Epithelial cell of esophagus (primary cell): ENCODE measurements at regions not wholly inside any gene's neighbourhood (a gene's known extent, or its start where the extent isn't known, plus 50 kb on each side); places are given as distances from the start of the nearest gene placed in this dataset.

Source experiments
- DNase-seq: peaks from one replicate; pipeline ENCODE4 v3.0.0; 2010; ENCODE audit warnings: low read depth
- H3K4me3 ChIP-seq: 2 replicates; pipeline ENCODE4 v1.5.1; 2011; ENCODE audit warnings: mild to moderate bottlenecking, low read length, control low read depth
- TF ChIP-seq, protein P1 (sequence below): IDR thresholded peaks from 2 replicates; pipeline ENCODE4 v1.5.1; 2011; ENCODE audit warnings: low read depth, mild to moderate bottlenecking, low read length, control low read depth, inconsistent platforms; ENCODE audit not compliant: insufficient read depth; ENCODE audit errors: missing control alignments

DNA sequence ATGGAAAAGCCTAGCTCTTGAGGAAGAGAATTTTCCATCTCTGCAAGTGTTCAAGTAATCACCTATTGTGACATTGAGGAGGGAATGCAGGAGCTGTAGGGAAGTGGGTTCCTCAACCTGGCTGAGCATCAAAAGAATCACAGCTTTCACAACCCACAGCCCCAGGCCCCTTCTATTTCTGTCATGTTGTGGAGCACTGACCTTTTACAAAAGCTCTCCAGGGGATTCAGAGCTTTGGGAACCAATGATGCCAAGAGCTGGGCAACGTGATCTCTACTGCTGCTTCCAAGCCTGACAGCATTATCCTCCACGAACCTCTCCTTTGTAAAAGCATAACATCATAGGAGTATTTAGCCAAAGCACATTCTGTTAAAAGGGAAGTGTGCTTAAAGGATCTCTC, 231.1 kb downstream of the ADAMTS9 start:
- no peak for DNase-seq
- TF ChIP-seq, protein P1, sequence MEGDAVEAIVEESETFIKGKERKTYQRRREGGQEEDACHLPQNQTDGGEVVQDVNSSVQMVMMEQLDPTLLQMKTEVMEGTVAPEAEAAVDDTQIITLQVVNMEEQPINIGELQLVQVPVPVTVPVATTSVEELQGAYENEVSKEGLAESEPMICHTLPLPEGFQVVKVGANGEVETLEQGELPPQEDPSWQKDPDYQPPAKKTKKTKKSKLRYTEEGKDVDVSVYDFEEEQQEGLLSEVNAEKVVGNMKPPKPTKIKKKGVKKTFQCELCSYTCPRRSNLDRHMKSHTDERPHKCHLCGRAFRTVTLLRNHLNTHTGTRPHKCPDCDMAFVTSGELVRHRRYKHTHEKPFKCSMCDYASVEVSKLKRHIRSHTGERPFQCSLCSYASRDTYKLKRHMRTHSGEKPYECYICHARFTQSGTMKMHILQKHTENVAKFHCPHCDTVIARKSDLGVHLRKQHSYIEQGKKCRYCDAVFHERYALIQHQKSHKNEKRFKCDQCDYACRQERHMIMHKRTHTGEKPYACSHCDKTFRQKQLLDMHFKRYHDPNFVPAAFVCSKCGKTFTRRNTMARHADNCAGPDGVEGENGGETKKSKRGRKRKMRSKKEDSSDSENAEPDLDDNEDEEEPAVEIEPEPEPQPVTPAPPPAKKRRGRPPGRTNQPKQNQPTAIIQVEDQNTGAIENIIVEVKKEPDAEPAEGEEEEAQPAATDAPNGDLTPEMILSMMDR: no peak
- H3K4me3 ChIP-seq: no peak overlapping the region

DNA sequence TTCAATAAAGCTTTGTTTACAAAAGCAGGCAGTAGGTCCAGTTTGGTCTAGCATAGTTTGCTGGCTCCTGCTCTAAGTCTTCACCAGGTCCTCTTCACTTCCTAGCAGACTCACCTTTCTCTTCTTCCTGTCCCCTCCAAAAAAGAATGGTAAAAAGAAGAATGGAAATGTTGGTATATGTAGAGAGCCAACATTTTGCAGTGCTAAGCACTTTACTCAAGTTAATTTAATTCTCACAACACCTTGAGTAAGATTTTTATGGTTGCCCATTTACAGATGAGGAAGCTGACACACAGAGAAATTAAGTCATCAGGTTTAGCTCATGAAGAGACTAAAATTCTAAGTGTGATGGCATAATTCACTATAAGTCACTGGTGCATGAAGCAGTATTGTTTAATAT, 230.1 kb upstream of the PRICKLE2 start:
- DNase-seq: no peak
- no peak overlapping the region for H3K4me3 ChIP-seq
- TF ChIP-seq, protein P1: no peak

DNA sequence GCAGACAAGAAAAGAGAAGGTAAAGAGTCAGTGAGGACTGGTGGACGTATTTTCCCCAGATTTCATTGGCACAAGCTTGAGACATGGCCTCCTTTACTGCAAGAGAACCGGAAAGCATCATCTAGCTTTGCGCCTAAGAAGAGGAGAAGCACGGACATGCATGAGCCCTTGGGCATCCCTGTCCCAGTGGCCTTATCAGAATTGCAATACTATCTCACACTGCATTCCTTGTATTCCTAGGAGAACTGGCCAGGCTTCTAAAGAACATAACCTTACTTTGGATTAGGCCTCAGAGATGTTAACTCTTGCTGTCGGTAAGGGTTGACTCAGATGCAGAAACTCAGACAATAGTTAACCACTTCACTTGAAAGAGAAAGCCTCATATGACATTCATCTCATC, 229.5 kb upstream of the PRICKLE2 start:
- no peak overlapping the region for H3K4me3 ChIP-seq
- TF ChIP-seq, protein P1: no peak
- DNase-seq: no peak

DNA sequence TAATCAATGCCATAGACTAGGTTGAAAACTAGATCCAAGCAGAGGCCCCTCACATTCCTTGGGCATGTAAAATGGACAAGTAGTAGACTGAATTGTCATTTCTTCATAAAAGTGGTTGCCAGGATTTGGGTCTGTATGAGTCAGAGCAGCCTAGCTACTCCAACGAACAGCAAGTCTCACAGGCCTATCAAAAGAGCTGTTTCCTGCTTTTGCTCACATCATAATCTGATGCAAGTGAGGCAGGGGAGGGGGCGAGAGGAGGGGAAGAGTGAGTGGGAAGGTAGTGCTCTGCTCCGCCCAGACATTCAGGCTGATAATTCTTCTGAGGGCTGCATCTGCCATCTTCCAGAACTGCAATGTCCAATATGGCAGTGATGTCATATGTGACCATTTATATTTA, 228.9 kb upstream of the PRICKLE2 start:
- TF ChIP-seq, protein P1: no peak
- DNase-seq: peak; percentile 48
- H3K4me3 ChIP-seq: no peak overlapping the region

DNA sequence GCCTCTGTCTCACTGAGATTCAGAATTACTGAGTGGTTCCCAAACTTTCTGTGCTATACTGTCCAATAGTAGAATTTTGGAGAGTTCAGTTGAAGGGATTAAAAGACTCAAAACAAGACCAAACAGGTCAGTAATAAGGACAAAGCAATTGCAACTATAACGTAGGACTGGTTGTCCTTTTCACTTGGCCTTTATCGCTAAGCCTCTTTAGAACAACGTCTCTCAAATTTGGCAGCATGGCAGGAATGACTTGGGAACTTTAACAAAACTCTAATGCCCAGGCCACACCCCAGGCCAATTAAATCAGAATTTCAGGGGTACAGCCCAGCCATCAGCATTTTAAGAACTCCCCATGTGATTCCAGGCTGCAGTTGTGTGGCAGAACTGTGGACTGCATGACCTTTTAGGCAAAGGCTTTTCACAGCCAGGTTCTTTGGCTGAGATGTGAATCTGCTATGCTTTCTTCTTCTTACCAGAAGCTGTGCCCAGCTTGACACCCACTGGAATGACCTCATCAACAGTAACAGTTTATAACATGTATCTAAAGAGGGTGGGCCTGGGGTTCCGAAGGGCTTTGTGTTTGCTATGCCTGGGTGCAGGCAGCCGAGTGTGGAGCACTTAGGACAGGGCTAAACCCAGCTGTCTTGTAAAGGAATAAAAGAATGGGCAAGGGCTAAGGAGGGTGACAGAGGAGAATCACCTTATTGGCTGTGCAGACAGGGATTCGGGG, 226.2 kb upstream of the PRICKLE2 start:
- H3K4me3 ChIP-seq: no peak overlapping the region
- TF ChIP-seq, protein P1: no peak
- no peak for DNase-seq

DNA sequence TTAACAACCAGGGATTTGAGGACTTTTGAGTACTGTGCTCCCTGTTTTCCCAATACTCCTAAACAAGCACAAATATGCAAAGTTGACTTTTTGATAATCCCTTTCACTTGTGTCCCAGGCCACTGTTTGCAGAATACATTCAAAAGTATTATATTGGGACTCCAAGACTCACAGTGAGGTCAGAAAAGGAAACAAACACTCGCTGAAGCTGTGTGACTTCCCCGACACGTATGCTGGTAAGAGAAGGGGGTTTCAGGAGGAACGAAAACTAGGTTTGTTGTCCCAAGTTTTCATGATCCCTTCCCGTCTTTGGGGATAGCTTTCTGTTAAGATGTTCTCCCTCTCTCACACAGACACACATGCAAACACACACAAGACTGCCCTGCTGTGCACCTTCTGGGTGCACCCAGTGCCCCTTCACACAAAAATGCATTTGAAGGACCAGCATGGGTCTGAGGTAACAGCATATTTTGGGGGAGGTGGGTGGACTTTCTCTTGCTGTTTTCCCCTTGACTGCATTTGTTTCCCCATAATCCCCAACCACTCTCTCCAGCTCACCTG, 225.2 kb upstream of the PRICKLE2 start:
- DNase-seq: no peak
- H3K4me3 ChIP-seq: no peak overlapping the region
- TF ChIP-seq, protein P1: no peak

DNA sequence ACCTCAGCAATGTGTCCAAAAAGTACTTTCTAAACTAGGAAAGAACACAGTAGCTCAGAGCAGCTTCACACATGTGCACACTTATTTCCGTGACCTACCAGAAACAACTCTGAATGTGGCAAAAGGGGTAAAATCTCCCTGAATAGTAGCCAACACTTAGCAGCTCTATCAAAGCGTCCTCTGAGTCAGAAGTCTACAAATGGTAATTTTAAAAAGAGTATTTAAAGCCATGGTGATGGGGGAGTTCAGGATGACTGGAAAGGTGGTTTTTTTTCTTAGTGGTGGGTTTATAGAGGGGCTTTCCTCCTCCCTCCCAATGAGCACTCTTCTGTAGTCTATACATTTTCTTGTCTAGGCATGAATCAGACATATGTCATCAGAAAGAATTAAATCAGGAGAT, 223.8 kb upstream of the PRICKLE2 start:
- TF ChIP-seq, protein P1: no peak
- H3K4me3 ChIP-seq: no peak overlapping the region
- no peak for DNase-seq
